SK-N-MC (cell line): ENCODE measurements at regions not wholly inside any gene's neighbourhood (a gene's known extent, or its start where the extent isn't known, plus 50 kb on each side); places are given as distances from the start of the nearest gene placed in this dataset.

Source experiments
- EZH2 ChIP-seq: fragments of 200-600 bp; sonication (generic); IDR thresholded peaks from one replicate; pipeline ENCODE4 v1.6.1; 2017; ENCODE audit warnings: antibody characterized with exemption
- FOXP2 ChIP-seq: optimal IDR thresholded peaks from 2 replicates; pipeline ENCODE3; 2011; ENCODE audit warnings: mild to moderate bottlenecking, moderate library complexity; ENCODE audit not compliant: insufficient read depth; ENCODE audit errors: extremely low read length, control extremely low read depth
- POLR2AphosphoS5 ChIP-seq: IDR thresholded peaks from 2 replicates; pipeline ENCODE4 v1.6.1; 2012; ENCODE audit warnings: mild to moderate bottlenecking, low read depth, low read length, borderline replicate concordance

DNA sequence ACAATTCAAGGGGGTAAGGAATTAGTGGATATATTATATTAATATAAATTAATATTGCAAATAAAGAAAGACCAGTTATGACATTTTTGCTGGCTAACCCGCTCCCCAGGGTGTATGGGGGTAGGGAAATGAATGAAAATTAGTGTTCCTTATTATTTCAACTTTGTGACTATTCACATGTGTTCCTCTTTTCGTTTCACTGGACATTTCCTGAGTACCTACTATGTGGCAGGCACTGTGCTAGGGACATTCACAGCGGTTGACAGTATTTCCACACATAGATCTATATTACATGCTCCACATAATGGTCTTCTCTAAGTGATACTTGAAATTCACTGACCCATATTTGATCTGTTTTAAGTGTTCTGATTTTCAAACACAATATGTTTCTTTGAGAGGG is 129.8 kb upstream of the USP15 start:
- TF ChIP-seq POLR2AphosphoS5 (no peak), EZH2 (no peak), FOXP2 (no peak)
